HG02885 (cell line): ENCODE measurements at regions not wholly inside any gene's neighbourhood (a gene's known extent, or its start where the extent isn't known, plus 50 kb on each side); places are given as distances from the start of the nearest gene placed in this dataset.
"Not testable (repeated sequence)": the region's sequence is repeated elsewhere in the genome, so short reads cannot be mapped to it uniquely, and the experiment has no call there.

Experiments
- ATAC-seq: cut with Tn5 transposase; IDR thresholded peaks from one replicate; pipeline ENCODE4 v1.9.1; 2021; ENCODE audit warnings: mild to moderate bottlenecking; ENCODE audit not compliant: unreplicated experiment, poor library complexity

- ATAC-seq = no peak
Observed at GRCh38 chr10:78331391-78331922, 297.8 kb downstream of the RPS24 start.

- no peak for ATAC-seq
Observed at GRCh38 chr10:78332012-78332411, 298.3 kb downstream of the RPS24 start.

GRCh38 chr10:78332657-78333056, 299.0 kb downstream of the RPS24 start:
- ATAC-seq = no peak

- no peak for ATAC-seq
Observed at GRCh38 chr10:78333362-78334143, 299.9 kb downstream of the RPS24 start.

GRCh38 chr10:78335371-78335690, 301.7 kb downstream of the RPS24 start:
- ATAC-seq = no peak

GRCh38 chr10:78335691-78336401, 302.2 kb downstream of the RPS24 start:
- no peak for ATAC-seq

GRCh38 chr10:78336402-78336791, 302.7 kb downstream of the RPS24 start:
- ATAC-seq = no peak

GRCh38 chr10:78337016-78337415, 303.4 kb downstream of the RPS24 start:
- no peak for ATAC-seq

- no peak for ATAC-seq
Observed at GRCh38 chr10:78337646-78338391, 304.2 kb downstream of the RPS24 start.

- no peak for ATAC-seq
Observed at GRCh38 chr10:78338717-78339116, 305.1 kb downstream of the RPS24 start.

GRCh38 chr10:78339251-78339650, 305.6 kb downstream of the RPS24 start:
- no peak for ATAC-seq

GRCh38 chr10:78341953-78342614, 308.4 kb downstream of the RPS24 start:
- ATAC-seq = no peak

- ATAC-seq = no peak
Observed at GRCh38 chr10:78342827-78343653, 309.4 kb downstream of the RPS24 start.

GRCh38 chr10:78344257-78344656, 310.6 kb downstream of the RPS24 start:
- ATAC-seq = not testable (repeated sequence)

- ATAC-seq = not testable (repeated sequence)
Observed at GRCh38 chr10:78345515-78345914, 311.9 kb downstream of the RPS24 start.

GRCh38 chr10:78346721-78347120, 313.1 kb downstream of the RPS24 start:
- ATAC-seq = no peak

GRCh38 chr10:78348411-78349164, 314.9 kb downstream of the RPS24 start:
- ATAC-seq = no peak

GRCh38 chr10:78349165-78349516, 315.5 kb downstream of the RPS24 start:
- no peak for ATAC-seq
